Tibial artery (tissue), 4 donors: ENCODE measurements at regions not wholly inside any gene's neighbourhood (a gene's known extent, or its start where the extent isn't known, plus 50 kb on each side); places are given as distances from the start of the nearest gene placed in this dataset.

Experiments
- DNase-seq, 2 donors: peaks; one replicate each; pipeline ENCODE4 v3.0.0-alpha.2; 2019
- H3K27ac ChIP-seq, 2 donors: fragments of 200-600 bp; sonication (generic) in 1 of 2; 1 replicate in 1 of 2; 2 replicates in 1 of 2; pipeline ENCODE4 v1.5.1; 2018 to 2019; ENCODE audit warnings: mild to moderate bottlenecking in 1 of 2
- H3K27me3 ChIP-seq, 2 donors: fragments of 200-600 bp; sonication (generic) in 1 of 2; one replicate each; pipeline versions ENCODE4 v1.5.1 to v1.6.0; 2016 to 2019
- H3K36me3 ChIP-seq, 3 donors: fragments of 200-600 bp; sonication (generic) in 2 of 3; one replicate each; pipeline ENCODE4 v1.5.1; 2016 to 2019; ENCODE audit warnings: mild to moderate bottlenecking in 2 of 3
- H3K4me1 ChIP-seq, 4 donors: fragments of 200-600 bp; sonication (generic) in 2 of 4; 1 replicate in 3 of 4; 2 replicates in 1 of 4; pipeline ENCODE4 v1.5.1; 2016 to 2019
- H3K4me3 ChIP-seq, 2 donors: fragments of 200-600 bp; sonication (generic) in 1 of 2; 1 replicate in 1 of 2; 2 replicates in 1 of 2; pipeline ENCODE4 v1.5.1; 2018 to 2019; ENCODE audit warnings: mild to moderate bottlenecking in 2 of 2
- H3K9me3 ChIP-seq, 3 donors: fragments of 200-600 bp; sonication (generic) in 1 of 3; one replicate each; pipeline ENCODE4 v1.5.1; 2016 to 2019
- intact Hi-C: fragments of 100-400 bp; cut with DNase I; formaldehyde crosslinking; loops from one replicate; pipeline ENCODE4 v1.15.0; 2023; ENCODE audit warnings: low total_unique reads
- TF ChIP-seq, protein P1 (sequence below), 2 experiments: fragments of 200-600 bp in 1 of 2; fragments of 450-650 bp in 1 of 2; IDR thresholded peaks; one replicate each; pipeline ENCODE4 v1.5.1; 2017 to 2019; ENCODE audit warnings: antibody characterized with exemption in 2 of 2, mild to moderate bottlenecking in 1 of 2, moderate library complexity in 1 of 2

DNA sequence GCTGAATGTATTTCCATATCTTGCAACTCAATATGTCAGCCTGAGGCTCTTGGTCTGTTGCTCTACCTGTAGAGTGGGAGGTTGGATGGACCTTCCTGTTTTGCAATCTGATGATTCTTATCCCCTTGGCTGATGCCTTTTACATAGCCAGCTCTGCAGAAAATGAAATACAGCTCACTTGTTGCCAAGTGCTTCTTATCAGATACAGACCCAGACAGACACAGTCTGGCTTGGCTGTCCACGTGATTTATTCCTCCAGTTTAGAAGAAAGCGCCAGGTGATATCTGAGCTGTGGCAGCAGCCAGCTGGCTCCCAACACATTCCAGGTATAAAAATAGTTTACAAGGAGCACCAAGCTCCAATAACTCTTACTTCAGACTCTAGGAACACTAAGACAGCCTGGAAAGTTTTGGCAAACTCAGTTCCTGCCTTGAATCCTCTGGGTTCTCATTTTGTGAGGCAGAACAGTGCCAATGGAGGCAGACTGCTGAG lies 479.2 kb upstream of the USP24 start:
- Histone ChIP-seq H3K9me3 (no peaks in the 10 kb centered on the region), H3K36me3 (no peaks in the 10 kb centered on the region), H3K4me3 (no peak overlapping the region), H3K27me3 (no peaks in the 10 kb centered on the region), H3K4me1 (peaks cover 0 to 31% (median 12%) of the 10 kb centered on the region in 4 donors), H3K27ac (no peak overlapping the region)
- TF ChIP-seq, protein P1, sequence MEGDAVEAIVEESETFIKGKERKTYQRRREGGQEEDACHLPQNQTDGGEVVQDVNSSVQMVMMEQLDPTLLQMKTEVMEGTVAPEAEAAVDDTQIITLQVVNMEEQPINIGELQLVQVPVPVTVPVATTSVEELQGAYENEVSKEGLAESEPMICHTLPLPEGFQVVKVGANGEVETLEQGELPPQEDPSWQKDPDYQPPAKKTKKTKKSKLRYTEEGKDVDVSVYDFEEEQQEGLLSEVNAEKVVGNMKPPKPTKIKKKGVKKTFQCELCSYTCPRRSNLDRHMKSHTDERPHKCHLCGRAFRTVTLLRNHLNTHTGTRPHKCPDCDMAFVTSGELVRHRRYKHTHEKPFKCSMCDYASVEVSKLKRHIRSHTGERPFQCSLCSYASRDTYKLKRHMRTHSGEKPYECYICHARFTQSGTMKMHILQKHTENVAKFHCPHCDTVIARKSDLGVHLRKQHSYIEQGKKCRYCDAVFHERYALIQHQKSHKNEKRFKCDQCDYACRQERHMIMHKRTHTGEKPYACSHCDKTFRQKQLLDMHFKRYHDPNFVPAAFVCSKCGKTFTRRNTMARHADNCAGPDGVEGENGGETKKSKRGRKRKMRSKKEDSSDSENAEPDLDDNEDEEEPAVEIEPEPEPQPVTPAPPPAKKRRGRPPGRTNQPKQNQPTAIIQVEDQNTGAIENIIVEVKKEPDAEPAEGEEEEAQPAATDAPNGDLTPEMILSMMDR (IDR thresholded peaks at IDR 0.05) = no peak
- DNase-seq = no peak
- intact Hi-C loops = no loop called here

DNA sequence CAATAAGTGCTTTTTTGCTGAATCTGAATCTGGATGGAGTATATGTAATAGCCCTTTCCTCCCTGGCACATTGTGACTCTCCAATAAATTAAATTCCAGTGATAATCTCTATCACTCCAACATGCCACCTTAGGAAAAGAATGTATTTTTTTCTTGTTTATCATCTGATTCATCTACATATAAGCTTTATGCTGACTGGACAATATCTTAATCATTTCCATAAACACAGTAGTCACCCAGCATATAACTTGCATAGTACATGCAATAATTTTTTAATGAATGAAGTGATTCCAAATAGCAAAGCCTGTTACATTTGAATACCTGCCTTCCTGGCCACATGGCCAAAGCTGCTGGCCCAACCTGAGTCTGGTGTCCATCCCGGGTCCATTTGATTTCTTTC lies 477.6 kb upstream of the USP24 start:
- Histone ChIP-seq H3K27me3 (no peaks in the 10 kb centered on the region), H3K4me1 (peaks cover 0 to 31% (median 12%) of the 10 kb centered on the region in 4 donors), H3K4me3 (no peak overlapping the region), H3K36me3 (no peaks in the 10 kb centered on the region), H3K9me3 (no peaks in the 10 kb centered on the region), H3K27ac (no peak overlapping the region)
- DNase-seq = no peak
- TF ChIP-seq, protein P1 (IDR thresholded peaks at IDR 0.05) = no peak
- intact Hi-C loops = no loop called here

GRCh38 chr1:55690366-55690765 lies 475.2 kb upstream of the USP24 start:
- Histone ChIP-seq H3K36me3 (no peaks in the 10 kb centered on the region), H3K4me3 (no peak overlapping the region), H3K9me3 (no peaks in the 10 kb centered on the region), H3K27ac (no peak overlapping the region), H3K4me1 (peaks cover 0 to 17% (median 2%) of the 10 kb centered on the region in 4 donors), H3K27me3 (no peaks in the 10 kb centered on the region)
- TF ChIP-seq, protein P1 (IDR thresholded peaks at IDR 0.05) = no peak
- peak; percentile 66 to 74 for DNase-seq
- intact Hi-C loops = no loop called here

- Histone ChIP-seq H3K27ac (no peak overlapping the region), H3K9me3 (no peaks in the 10 kb centered on the region), H3K4me1 (peaks cover 0 to 16% (median 2%) of the 10 kb centered on the region in 4 donors), H3K27me3 (no peaks in the 10 kb centered on the region), H3K4me3 (no peak overlapping the region), H3K36me3 (no peaks in the 10 kb centered on the region)
- intact Hi-C loops = no loop called here
- DNase-seq = no peak
- TF ChIP-seq, protein P1 (IDR thresholded peaks at IDR 0.05) = no peak
Measured at GRCh38 chr1:55689800-55690199, 474.6 kb upstream of the USP24 start.

- H3K4me1 ChIP-seq = peaks cover 0 to 7% (median under 1%) of the 10 kb centered on the region in 4 donors
- no peak overlapping the region for H3K27ac ChIP-seq
- H3K4me3 ChIP-seq = no peak overlapping the region
- no peak for DNase-seq
- H3K36me3 ChIP-seq = no peaks in the 10 kb centered on the region
- no peaks in the 10 kb centered on the region for H3K27me3 ChIP-seq
- intact Hi-C loops = no loop called here
- no peaks in the 10 kb centered on the region for H3K9me3 ChIP-seq
- TF ChIP-seq, protein P1 (IDR thresholded peaks at IDR 0.05) = no peak
Measured at GRCh38 chr1:55685560-55685959, 470.4 kb upstream of the USP24 start.

GRCh38 chr1:55684131-55684650 lies 469.0 kb upstream of the USP24 start:
- intact Hi-C loops = no loop called here
- H3K9me3 ChIP-seq = no peaks in the 10 kb centered on the region
- no peak overlapping the region for H3K4me3 ChIP-seq
- peaks cover 0 to 16% (median 2%) of the 10 kb centered on the region in 4 donors for H3K4me1 ChIP-seq
- TF ChIP-seq, protein P1 (IDR thresholded peaks at IDR 0.05) = no peak
- DNase-seq = no peak
- no peak overlapping the region for H3K27ac ChIP-seq
- H3K36me3 ChIP-seq = no peaks in the 10 kb centered on the region
- no peaks in the 10 kb centered on the region for H3K27me3 ChIP-seq
